Motor neuron (in vitro differentiated cells): ENCODE measurements at regions not wholly inside any gene's neighbourhood (a gene's known extent, or its start where the extent isn't known, plus 50 kb on each side); places are given as distances from the start of the nearest gene placed in this dataset.

Experiments
- ATAC-seq, 8 experiments: fragments of 200-7000 bp; cut with Tn5 transposase; replicated peaks in 6 of 8; 2 replicates each; pipeline ENCODE4 v1.8.0; 2021; ENCODE audit warnings: mild to moderate bottlenecking in 8 of 8, moderate library complexity in 8 of 8
- H3K27ac ChIP-seq, 2 donors: fragments of 250-450 bp; sonication (Bioruptor Pico); 2 replicates each; pipeline ENCODE4 v1.9.0; 2021; ENCODE audit warnings: antibody characterized with exemption in 2 of 2, mild to moderate bottlenecking in 2 of 2, moderate library complexity in 1 of 2
- H3K4me1 ChIP-seq, 2 donors: fragments of 250-450 bp; sonication (Bioruptor Pico); replicated peaks in 1 of 2; 2 replicates each; pipeline ENCODE4 v1.6.1; 2021; ENCODE audit warnings: antibody characterized with exemption in 2 of 2, mild to moderate bottlenecking in 2 of 2, moderate library complexity in 1 of 2
- H3K4me3 ChIP-seq, 5 donors: fragments of 250-450 bp; sonication (Bioruptor Pico); 2 replicates each; pipeline ENCODE4 v1.9.0; 2021; ENCODE audit warnings: antibody characterized with exemption in 5 of 5, mild to moderate bottlenecking in 5 of 5, moderate library complexity in 4 of 5
- WGBS, 10 experiments: fragments of 450-650 bp; shearing (Covaris generic); methylation state at CpG; one replicate each; pipeline ENCODE4 v1.0.0; 2022; 5-methylcytosine and 5-hydroxymethylcytosine counted together
- in situ Hi-C, 9 experiments: fragments of 400-800 bp; cut with MboI; loops; one replicate each; pipeline ENCODE4 v1.15.0; 2021; ENCODE audit warnings: low sequenced_read_pairs in 9 of 9, low pct_unique_long_range_greater_than_20kb in 2 of 9; ENCODE audit not compliant: unreplicated experiment in 9 of 9

DNA sequence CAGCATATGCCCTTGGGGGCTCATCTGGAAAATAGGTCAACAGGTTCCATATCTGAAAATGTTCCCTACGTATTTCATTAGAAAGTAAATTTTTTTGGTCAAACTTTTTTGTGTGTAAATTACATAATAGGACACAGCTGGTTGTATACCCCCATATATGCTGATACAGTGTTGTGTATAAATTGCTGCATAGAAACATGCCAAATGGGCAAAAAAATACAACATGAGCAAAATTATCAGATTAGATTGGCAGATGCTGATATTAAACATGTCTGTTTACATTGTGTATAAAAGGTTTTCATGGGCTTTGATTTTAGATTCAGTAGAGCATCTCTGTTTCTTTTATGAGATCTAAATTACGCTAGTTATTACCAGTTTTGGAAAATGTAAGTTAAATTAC, 2223.0 kb downstream of the MAT2B start:
- in situ Hi-C loops = no loop called here
- no peaks in the 10 kb centered on the region for H3K4me1 ChIP-seq
- H3K27ac ChIP-seq = no peak overlapping the region
- ATAC-seq = no peak
- H3K4me3 ChIP-seq = no peak overlapping the region
- 3 to 100% (median 83%) methylated on average over 1 to 2 of the region's 2 CpGs; no CpG with 5 or more reads in 1 of the 10 experiments for WGBS, 10 experiments

- in situ Hi-C loops = no loop called here
- Histone ChIP-seq H3K4me1 (peaks cover 0 to 6% of the 10 kb centered on the region in 2 donors), H3K4me3 (no peak overlapping the region), H3K27ac (no peak overlapping the region)
- ATAC-seq = no peak
- 15 to 100% (median 93%) methylated on average over 1 of the region's 1 CpG for WGBS, 10 experiments
Measured at GRCh38 chr5:165735388-165735787, 2230.0 kb downstream of the MAT2B start.

GRCh38 chr5:165739079-165739741, 2233.8 kb downstream of the MAT2B start:
- WGBS, 10 experiments = 0 to 64% (median 33%) methylated on average over 1 to 8 of the region's 8 CpGs

DNA sequence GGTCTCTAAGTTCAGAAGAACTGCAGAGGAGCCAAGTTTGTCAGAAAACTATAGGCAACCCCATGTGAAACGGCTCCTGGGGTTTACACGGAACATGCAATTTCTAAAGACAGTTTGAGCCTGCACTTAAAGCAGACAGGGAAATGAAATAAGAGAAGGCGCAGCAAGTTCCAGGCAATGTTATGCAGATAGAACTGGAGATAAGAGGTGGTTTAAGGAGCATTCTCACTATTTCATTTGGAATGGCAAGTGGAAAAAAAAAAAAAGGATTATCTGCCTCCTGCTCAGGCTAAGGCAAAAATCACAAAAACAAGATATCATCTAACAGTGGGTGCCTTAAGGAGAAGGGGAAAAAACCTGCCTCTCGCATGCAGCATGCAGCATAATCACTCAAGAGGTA, 2252.4 kb downstream of the MAT2B start:
- peak in 1 of 8 experiments; percentile 40 for ATAC-seq
- H3K4me3 ChIP-seq = no peak overlapping the region
- no peaks in the 10 kb centered on the region for H3K4me1 ChIP-seq
- in situ Hi-C loops = no loop called here
- 14 to 94% (median 69%) methylated on average over 3 to 4 of the region's 4 CpGs for WGBS, 10 experiments
- no peak overlapping the region for H3K27ac ChIP-seq

More at GRCh38 chr5:165739079-165739741, 2233.8 kb downstream of the MAT2B start:
- Histone ChIP-seq H3K27ac (no peak overlapping the region), H3K4me1 (peaks cover 0 to 6% of the 10 kb centered on the region in 2 donors), H3K4me3 (no peak overlapping the region)
- peak in 5 of 8 experiments; percentile 76 to 99 (median 92) for ATAC-seq
- in situ Hi-C loops = no loop called here

- in situ Hi-C loops = no loop called here
- H3K4me3 ChIP-seq = no peak overlapping the region
- no peak for ATAC-seq
- H3K27ac ChIP-seq = no peak overlapping the region
- WGBS, 10 experiments = 0 to 93% (median 53%) methylated on average over 1 to 2 of the region's 2 CpGs; no CpG with 5 or more reads in 2 of the 10 experiments
- H3K4me1 ChIP-seq = no peaks in the 10 kb centered on the region
Measured at GRCh38 chr5:165775111-165775510, 2269.7 kb downstream of the MAT2B start.

DNA sequence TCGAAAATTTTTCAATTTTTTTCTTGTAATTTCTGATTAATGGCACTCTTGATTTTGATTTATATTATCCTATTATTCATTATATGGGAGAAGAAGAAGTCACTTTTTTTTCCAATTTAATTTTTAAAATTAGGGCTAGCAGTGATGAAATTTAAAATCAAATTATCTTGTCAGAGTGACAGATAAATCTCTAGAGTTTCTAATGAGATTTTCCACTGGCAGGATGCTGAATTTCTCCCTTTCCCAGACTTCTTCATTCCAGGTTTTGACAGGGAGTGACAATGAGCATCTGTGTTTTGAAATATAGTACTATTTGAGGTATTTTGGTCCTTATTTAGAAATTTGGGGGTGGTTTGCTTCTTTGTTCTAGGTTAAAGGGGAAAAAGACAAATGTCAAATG, 2274.1 kb downstream of the MAT2B start:
- H3K4me1 ChIP-seq = peaks cover 0 to 12% of the 10 kb centered on the region in 2 donors
- WGBS, 10 experiments = 0 to 85% (median 53%) methylated on average over 1 of the region's 1 CpG
- in situ Hi-C loops = no loop called here
- H3K4me3 ChIP-seq = no peak overlapping the region
- ATAC-seq = no peak
- no peak overlapping the region for H3K27ac ChIP-seq

DNA sequence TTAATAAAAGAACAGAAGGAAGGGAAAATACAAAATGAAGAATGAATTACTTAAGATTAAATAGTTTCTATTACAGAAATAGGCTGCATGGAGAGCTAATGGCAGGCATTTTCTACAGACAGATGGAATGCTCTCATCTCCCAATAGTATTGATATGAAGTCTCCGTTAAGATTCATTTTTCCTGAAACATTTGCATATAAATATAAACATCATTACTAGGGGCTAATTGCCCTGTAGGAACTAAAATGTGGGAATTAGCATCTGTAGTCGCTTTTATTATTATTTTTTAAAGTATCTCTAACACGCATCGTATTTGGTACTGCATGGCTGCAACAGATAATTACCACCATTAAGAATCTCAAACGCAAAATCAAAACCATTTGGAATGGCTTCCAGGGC, 2275.5 kb downstream of the MAT2B start:
- no peak for ATAC-seq
- WGBS, 10 experiments = 0 to 100% (median 84%) methylated on average over 1 to 5 of the region's 5 CpGs
- H3K27ac ChIP-seq = no peak overlapping the region
- peaks cover 0 to 12% of the 10 kb centered on the region in 2 donors for H3K4me1 ChIP-seq
- no peak overlapping the region for H3K4me3 ChIP-seq
- in situ Hi-C loops = no loop called here

DNA sequence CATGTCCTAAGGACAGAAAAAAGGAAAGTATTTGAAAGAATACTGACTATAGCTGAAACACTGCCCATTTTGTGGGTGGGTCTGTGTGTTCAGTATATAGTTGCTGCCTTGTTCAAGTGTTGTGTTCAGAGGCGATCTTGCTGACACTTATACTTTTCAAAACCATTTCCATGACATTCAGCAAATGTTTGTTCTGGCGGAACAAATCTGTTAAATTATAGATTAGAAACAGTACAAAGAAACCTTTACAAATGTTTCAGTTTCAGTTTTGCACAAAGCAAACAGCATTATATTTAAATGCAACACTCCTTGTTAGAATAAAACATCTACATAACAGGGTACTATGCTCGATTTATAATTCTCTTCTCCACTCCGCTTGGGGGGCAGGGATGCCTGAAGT, 2276.3 kb downstream of the MAT2B start:
- Histone ChIP-seq H3K27ac (no peak overlapping the region), H3K4me3 (no peak overlapping the region), H3K4me1 (peaks cover 0 to 12% of the 10 kb centered on the region in 2 donors)
- ATAC-seq = no peak
- in situ Hi-C loops = no loop called here
- WGBS, 10 experiments = 5 to 100% (median 79%) methylated on average over 1 to 4 of the region's 4 CpGs

DNA sequence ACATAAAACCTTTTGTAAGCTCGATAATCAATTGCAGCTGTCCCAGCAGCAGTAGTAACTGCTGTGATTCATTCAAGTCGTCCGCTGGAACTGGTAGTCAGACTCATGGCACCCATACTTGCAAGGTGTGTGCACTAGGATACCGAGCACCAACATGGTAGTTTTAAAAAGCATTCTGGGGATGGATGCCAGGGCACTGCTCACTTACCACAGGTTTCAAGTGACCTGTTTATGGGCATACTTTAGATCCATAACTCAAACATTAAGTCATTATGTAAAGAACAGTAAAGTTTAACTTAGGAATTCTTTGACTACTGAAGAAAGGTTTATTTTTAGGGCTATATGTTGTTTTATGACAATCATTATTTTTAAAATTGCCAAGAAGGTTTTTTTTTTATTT, 2277.6 kb downstream of the MAT2B start:
- WGBS, 10 experiments = 0 to 100% (median 88%) methylated on average over 1 to 4 of the region's 4 CpGs; no CpG with 5 or more reads in 2 of the 10 experiments
- Histone ChIP-seq H3K27ac (no peak overlapping the region), H3K4me3 (no peak overlapping the region), H3K4me1 (peaks cover 0 to 12% of the 10 kb centered on the region in 2 donors)
- ATAC-seq = no peak
- in situ Hi-C loops = no loop called here

DNA sequence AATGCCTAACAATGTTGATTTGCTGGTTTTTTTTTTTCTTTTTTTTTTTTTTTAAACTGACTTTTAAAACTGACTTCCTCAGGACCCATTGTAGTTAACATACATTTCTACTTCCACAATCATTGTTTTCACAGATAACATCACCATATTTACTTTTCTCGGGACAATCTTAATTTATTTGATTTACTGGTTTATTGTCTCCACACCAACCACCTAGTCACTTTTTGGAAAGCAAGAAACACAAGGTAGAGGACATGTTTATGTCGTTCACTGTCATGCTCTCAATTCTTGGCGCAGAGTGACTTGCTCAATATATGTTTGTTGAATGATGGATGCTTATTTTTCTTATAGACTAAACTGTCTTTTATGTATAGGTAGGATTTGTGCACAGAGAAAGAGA, 2280.7 kb downstream of the MAT2B start:
- Histone ChIP-seq H3K4me3 (no peak overlapping the region), H3K27ac (no peak overlapping the region), H3K4me1 (peaks cover 0 to 7% of the 10 kb centered on the region in 2 donors)
- no peak for ATAC-seq
- in situ Hi-C loops = no loop called here
- WGBS, 10 experiments = 6 to 100% (median 80%) methylated on average over 1 to 3 of the region's 3 CpGs; no CpG with 5 or more reads in 1 of the 10 experiments

DNA sequence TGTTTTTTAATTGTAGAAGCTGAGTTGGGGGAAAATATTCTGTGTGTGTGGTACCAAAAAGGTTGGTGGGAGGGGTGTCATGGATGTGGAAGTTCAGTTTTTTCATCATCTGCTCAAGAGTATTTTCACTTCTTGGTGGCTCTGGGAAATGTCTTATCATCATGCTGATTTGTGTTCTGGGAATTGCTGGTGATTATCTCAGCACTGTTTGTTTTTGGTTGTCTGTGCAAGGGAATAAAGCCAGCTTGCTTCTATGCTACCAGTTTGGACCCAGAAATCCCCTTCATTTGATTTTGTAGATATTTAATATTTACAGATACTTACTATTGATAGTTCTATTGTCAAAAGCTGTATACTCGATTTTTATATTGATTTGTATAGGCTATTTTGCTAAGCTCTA, 2289.7 kb downstream of the MAT2B start:
- Histone ChIP-seq H3K4me1 (no peaks in the 10 kb centered on the region), H3K27ac (no peak overlapping the region), H3K4me3 (no peak overlapping the region)
- 0 to 100% (median 64%) methylated on average over 1 of the region's 1 CpG for WGBS, 10 experiments
- in situ Hi-C loops = no loop called here
- no peak for ATAC-seq

DNA sequence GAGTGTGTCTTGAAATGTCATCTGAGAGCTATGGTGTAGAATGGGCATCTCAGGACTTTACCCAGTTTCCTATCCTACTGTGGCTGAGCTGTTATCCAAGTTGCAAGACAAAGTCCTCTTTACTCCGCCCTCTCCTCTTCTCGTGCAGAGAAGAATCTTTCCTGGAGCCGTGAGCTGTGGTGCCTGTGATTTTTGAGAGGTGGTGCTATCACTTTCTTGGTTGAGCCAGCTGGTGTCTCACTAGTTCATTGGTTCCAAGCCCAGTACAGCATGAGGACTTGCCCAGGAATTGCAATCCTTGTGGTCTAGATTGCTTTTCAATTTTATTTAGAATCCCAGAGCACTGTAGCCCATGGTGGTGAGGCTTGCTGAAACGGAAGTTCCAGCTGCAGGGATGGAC, 2300.3 kb downstream of the MAT2B start:
- WGBS, 10 experiments = 0 to 100% (median 58%) methylated on average over 1 to 3 of the region's 4 CpGs; no CpG with 5 or more reads in 5 of the 10 experiments
- peak in 2 of 8 experiments; percentile 49 to 86 for ATAC-seq
- in situ Hi-C loops = no loop called here

DNA sequence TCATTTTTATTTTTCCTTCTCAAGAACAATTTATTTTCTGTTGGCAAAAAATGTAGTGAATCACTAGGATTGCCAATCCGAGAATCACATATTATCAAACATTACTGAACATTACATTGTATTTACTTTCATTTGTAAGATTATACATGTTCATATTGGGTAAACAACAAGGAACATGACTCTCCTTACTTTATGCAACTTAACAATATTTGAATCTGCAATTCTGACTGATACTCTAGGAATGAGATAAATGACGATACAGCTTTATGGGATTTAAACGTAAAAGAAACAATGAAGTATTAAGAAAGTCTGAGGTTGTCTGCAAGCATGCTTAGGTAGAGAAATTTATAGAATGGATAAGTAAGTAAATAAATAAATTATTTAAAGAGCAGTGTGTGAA, 2302.9 kb downstream of the MAT2B start:
- in situ Hi-C loops = no loop called here
- Histone ChIP-seq H3K4me1 (no peaks in the 10 kb centered on the region), H3K4me3 (no peak overlapping the region), H3K27ac (no peak overlapping the region)
- whole genome bisulfite sequencing, 10 experiments = 23 to 100% (median 90%) methylated on average over 3 of the region's 3 CpGs
- ATAC-seq = peak in 1 of 8 experiments; percentile 53

More for the DNA sequence above, 2300.3 kb downstream of the MAT2B start:
- Histone ChIP-seq H3K4me1 (no peaks in the 10 kb centered on the region), H3K27ac (no peak overlapping the region), H3K4me3 (no peak overlapping the region)

GRCh38 chr5:165809914-165810313, 2304.5 kb downstream of the MAT2B start:
- ATAC-seq = no peak
- WGBS, 10 experiments = 0 to 100% (median 88%) methylated on average over 1 to 3 of the region's 3 CpGs; no CpG with 5 or more reads in 1 of the 10 experiments
- no peaks in the 10 kb centered on the region for H3K4me1 ChIP-seq
- in situ Hi-C loops = no loop called here
- no peak overlapping the region for H3K27ac ChIP-seq
- H3K4me3 ChIP-seq = no peak overlapping the region
